GM21447 (cell line): ENCODE measurements at regions not wholly inside any gene's neighbourhood (a gene's known extent, or its start where the extent isn't known, plus 50 kb on each side); places are given as distances from the start of the nearest gene placed in this dataset.

ENCODE experiments used
- ATAC-seq: cut with Tn5 transposase; IDR thresholded peaks from one replicate; pipeline ENCODE4 v1.9.1; 2021; ENCODE audit not compliant: unreplicated experiment

DNA sequence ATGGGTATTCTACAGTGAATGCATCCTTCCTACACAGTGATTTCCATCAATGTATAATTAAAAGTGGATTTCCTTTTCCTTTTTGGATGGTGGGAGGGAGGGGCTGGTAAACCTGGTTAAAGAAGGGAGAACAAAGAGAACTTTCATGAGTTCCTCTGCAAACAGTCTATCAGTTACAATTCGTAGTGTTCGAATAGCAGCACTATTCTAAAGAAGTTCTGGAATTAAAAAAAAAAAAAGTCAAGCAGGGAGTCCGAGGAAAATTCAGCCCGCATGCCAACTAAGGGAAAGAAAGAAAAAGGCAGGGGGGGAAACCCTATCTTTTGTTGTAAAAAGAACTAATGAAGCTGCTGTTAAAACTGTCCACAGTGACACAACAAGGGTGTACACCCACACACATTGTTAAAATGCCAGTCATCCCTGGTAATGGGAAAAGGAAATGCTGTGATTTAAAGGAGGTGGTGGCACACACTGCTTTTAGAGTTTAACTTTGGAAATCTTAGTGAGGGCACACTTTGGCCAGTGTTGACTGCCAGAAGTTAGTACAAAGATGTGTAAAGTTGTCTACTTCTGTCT is 521.2 kb downstream of the ZIC1 start:
- ATAC-seq, result no peak

GRCh38 chr3:147934451-147935180 is 525.5 kb downstream of the ZIC1 start:
- no peak for ATAC-seq

DNA sequence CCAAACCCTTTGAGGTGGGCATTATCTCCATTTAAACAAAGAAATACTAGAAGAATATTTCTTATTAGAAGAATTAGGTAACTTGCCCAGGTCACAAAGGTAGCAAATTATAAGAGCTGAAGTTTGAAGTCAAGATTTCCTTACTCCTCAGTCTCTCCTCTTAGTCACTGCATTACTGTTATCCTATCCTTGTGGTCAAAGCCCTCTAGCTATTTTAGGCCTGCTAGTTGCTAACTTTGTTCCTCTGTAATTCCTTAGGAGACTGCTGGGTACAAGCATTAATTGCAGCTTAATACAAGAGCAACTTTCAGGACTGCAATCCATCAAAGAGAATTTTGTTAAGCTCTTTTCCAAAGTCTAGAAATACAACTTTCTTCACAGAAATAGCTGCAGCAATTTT is 528.2 kb downstream of the ZIC1 start:
- no peak for ATAC-seq

GRCh38 chr3:147937891-147938290 is 528.7 kb downstream of the ZIC1 start:
- ATAC-seq, result no peak

DNA sequence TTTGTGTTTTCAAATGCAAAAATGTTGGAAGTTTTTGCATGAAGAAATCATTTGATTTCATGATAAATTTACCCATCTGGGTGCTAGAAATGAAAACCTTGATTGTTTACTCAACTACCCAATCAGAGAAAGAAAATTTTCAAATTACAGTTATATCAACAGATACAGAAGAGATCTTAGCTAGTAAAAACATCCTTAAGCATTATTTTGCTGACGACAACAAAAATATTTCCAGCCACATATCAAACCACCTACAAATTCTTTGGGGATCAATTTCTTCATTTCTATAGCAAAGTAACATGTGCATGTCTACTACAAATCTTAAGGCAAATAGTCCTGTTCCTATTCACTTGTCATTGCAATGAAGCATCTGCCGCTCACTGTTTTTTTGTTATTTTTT is 530.3 kb downstream of the ZIC1 start:
- no peak for ATAC-seq

DNA sequence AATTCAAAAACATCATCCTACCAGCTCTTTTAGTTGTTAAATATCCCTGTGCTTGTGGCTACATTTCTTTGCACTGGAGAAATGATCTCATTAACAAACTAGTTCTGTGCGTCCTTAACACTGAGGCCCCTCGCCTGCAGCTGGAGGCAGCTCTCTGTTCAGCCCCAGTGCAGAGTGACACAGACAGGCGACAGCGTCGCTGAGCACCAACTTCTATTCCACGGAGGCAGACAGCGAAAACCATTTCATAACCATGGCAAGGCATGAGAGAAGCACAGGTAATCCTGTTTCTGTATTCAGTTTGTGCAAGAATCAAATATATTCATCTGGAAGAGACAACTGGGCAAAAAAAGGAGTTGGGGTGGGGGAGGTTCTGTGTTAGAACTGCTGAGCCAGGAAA is 530.7 kb downstream of the ZIC1 start:
- ATAC-seq, result no peak

- ATAC-seq, result no peak
Measured at GRCh38 chr3:147940405-147941193, 531.4 kb downstream of the ZIC1 start.

DNA sequence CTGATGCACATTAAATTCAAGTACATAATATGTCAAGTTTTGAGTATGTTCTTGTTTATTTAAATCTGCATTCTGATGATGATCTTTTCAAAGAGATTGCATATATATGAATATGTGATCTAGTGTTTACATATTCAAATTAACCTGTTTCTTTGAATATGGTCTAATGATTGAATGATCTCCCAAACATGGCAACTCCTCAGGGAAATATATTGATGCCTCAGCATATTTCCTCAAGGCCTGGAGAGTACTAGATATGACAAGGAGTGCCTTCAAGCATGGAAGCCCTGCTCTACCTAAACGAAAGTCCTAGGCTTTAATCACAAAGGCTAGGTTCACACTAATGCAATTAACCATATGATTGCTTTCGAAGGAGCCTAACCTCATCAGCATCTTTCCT is 532.8 kb downstream of the ZIC1 start:
- no peak for ATAC-seq

GRCh38 chr3:147943265-147943945 is 534.2 kb downstream of the ZIC1 start:
- no peak for ATAC-seq

DNA sequence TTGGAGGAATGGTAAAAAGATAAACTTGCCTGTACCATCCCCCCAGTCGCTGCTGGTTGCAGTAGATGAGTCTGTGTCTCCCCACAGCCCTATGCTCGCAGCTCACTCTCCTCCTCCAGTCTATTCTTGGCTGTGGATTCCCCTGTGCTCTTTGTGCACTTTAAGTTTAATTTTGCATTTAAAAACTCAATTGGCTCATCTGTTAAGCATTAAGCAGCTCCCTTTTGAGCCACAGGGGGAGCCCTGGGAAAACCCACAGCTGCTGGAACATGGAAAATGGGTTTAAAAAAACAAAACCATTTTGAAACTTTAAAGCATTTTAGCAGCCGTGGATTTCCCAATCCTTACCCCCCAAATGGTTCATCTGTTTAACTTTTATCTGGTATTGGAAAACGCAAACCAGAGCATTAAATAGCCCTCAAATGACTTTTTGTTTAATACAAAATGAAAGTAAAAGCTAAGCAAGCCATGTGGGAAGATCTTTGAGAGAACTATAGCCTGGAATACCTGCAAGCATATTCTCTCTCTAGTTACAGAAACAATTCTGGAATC is 536.9 kb downstream of the ZIC1 start:
- no peak for ATAC-seq

- ATAC-seq, result no peak
Measured at GRCh38 chr3:147956615-147957014, 547.5 kb downstream of the ZIC1 start.

DNA sequence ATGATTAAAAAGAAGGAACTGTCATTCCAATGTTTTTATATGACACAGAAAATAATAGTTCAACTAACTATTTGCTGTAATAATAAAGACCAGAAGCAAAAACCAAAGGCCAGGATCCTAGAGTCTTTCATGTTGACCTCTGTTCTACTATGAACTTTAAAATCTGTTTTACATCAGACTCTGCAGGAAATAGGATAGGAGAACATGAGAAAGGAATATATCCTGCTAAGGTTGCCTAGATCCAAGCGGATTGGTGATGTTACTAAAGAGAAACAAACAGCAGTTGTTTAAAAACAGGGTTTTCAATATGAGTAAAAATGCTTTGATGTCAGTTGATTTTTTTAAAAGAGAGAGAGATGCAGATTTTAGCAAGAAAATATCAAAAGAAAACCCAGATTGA is 549.6 kb downstream of the ZIC1 start:
- no peak for ATAC-seq

DNA sequence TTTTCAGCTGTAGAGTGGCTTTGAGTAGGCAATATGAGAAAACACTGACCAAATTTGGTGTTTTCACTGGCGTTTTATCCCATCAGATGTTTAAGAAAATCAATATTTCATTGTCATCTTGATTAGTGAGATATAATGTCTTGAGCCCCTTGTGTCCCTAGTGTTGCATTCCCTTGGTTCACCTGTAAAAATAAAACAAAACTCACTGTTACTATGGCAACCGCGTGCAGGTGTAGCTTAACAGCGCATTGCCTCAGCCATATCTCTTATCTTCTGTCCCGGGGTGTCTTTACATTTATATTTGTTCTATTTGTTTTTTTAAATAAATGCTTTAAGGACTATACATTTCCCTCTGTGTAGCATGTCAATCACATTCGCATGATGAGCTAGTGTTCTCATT is 551.6 kb downstream of the ZIC1 start:
- no peak for ATAC-seq

DNA sequence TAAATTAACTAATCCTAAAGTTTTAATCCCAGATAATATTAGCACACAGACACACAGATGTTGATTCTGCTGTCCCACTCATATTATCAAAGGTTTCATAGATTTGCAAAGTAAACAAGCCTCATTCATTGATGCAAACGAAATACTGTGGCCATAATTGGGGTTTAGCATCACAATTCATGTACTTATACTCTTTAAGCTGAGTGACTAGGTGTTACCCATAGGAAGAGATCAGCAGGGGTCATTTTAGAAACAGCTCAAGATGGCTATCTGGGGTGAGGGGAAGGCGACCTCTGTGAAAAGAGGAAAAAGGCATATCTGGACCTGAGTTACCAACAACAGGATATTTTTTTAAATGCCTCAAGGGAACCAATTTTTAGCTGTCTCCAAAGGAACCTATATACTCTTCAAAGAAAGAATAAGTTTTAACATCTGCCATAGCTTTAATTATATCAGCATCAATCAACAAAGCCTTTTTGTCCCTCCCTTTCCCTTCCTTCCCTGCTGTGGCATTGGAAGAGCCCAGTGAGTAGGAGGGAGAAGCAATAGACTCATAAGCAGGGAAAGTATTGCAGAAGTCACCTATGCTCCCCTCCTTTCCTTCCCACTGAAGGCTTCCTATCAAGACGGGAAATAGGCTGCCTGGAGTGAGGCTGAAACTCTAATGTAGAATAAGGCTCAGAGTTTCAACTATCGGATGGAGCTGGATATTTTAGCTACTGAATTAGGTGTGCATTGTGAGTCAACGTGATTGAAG is 553.4 kb downstream of the ZIC1 start:
- ATAC-seq, result no peak

DNA sequence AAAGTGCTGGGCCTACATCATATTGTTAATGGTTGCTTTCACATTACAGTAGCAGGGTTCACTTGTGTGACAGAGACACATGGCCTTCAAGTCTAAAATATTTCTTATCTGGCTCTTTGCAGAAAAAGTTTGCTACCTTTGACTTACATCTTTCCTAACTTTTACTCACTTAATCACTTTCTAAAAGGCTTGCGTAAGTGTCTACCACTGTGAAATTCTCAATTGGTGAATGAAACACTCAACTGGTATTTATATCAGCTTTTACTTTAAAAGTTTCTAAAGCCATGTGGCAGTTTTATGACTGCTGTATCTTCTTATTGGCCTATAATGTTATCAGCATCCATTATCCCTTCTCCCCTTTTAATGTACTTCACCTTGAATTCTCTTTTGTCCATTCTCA is 554.5 kb downstream of the ZIC1 start:
- no peak for ATAC-seq

- no peak for ATAC-seq
Measured at GRCh38 chr3:147975165-147975564, 566.0 kb downstream of the ZIC1 start.

GRCh38 chr3:147977001-147977400 is 567.8 kb downstream of the ZIC1 start:
- no peak for ATAC-seq

GRCh38 chr3:147987549-147987948 is 578.4 kb downstream of the ZIC1 start:
- no peak for ATAC-seq

DNA sequence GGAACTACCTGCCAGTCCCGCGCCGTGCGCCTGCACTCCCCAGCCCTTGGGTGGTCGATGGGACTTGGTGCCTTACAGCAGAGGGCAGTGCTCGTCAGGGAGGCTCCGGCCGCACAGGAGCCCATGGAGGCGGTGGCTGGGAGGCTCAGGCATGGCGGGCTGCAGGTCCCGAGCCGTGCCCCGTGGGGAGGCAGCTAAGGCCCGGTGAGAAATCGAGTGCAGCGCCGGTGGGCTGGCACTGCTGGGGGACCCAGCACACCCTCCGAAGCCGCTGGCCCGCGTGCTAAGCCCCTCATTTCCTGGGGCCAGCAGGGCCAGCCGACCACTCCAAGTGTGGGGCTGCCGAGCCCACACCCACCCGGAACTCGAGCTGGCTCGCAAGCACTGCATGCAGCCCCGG is 580.2 kb downstream of the ZIC1 start:
- ATAC-seq, result no peak

DNA sequence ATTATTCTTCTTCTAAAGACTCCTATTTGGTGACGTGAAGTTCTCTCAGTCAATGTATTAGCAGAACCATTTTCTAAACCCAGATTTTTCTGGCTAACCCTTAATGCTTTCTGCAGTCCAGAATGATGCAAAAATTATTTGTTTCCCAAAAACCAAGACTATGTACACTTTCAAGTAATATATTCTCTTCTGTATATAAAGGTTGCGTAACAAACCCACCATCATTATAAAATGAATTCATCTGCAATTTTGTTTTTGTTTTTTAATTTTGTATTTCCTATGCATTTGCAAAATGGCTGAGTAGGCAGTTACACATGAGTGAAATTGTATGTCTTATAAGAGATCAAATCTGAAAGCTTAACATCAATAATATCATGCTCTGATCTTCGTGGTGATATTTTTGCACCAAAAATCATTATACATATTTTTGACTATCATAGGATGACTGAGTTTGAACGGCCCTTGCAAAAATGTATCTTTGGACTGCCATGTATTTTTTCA is 593.6 kb downstream of the ZIC1 start:
- no peak for ATAC-seq
